CD4-positive, alpha-beta T cell treated with Interleukin-6 at 100 ng/mL for 8 hours (primary cell): ENCODE measurements at regions not wholly inside any gene's neighbourhood (a gene's known extent, or its start where the extent isn't known, plus 50 kb on each side); places are given as distances from the start of the nearest gene placed in this dataset.
"Not testable (repeated sequence)": the region's sequence is repeated elsewhere in the genome, so short reads cannot be mapped to it uniquely, and the experiment has no call there.

ENCODE experiments used
- DNase-seq: peaks from one replicate; pipeline ENCODE4 v3.0.0-alpha.2; 2020; ENCODE audit warnings: mixed read lengths, low spot score

DNA sequence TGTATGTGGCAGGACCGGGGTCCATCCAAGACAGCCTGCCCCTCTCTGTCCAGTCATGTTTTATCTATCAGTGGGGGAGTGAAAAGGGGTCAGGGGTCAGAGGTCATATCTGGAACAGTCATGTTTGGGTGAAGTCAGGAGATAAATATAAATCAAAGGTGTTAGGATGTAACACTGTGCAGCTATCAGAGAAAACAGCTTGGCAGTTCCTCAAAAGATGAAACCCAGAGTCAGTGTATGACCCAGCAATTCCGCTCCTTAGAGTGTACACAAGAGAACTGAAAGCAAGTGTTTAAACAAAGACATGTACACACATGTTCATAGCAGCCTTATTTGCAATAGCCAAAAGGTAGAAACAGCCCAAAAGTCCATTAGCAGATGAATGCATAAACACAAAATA lies 361.3 kb downstream of the FOXL1 start:
- no peak for DNase-seq

DNA sequence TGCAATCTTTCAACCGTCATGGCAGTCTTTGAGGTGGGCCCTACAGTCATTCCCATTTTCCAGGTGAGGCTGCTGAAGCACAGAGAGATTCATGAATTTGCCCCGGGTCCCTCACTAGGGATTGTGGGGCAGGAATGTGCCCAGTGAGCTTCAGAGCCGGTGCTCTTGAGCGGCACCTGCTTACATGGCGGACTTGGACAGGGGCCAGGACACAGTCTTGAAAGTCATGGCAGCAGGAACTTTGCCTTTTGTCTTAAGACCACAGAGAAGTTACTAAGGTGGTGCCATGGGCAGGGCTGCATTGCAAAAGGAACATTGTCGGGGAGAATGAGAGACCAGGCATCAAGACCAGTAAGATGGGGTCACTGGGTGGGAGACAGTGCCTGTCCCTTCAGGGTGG lies 363.4 kb downstream of the FOXL1 start:
- no peak for DNase-seq

DNA sequence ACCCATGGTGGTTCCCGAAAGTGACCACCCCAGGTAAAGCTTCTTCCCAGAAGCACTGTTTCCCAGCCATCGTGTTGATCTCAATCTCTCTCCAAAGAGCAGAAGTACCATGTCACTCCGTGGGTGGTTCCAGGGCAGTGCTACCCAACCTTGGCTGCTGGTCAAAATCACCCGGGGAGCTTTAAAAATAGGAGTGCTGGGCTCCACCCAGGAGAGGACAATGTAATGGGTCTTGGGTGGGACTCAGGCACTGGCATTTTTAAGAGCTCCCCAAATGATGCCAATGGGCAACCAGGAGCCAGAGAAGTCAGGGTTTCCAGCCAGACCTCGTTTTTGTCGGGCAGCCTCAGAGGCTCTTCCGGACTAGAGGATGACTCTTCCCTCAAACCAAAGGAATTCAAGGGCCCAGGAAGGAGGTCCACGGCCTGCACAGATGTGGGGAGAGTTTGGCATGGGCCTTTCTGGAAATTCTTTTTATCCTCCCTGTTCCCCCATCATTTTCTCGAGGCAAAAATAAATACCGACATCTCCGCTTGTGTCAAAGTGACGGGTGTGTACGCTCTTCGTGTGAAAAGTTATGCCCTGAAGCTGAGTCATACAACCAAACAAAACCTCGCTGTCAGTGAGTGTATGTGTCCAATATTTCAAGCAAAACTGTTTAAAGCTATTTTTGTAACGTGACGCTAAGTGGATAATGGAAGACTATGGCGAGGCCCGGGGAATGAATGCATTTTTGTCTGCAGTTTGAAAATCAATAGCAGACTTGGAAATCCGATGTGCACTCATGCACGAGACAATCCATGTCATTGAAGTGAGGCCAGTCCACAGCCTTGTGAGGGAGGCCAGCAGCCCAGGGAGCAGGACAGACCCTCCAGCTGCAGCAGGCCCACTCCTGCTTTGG lies 364.1 kb downstream of the FOXL1 start:
- no peak for DNase-seq

DNA sequence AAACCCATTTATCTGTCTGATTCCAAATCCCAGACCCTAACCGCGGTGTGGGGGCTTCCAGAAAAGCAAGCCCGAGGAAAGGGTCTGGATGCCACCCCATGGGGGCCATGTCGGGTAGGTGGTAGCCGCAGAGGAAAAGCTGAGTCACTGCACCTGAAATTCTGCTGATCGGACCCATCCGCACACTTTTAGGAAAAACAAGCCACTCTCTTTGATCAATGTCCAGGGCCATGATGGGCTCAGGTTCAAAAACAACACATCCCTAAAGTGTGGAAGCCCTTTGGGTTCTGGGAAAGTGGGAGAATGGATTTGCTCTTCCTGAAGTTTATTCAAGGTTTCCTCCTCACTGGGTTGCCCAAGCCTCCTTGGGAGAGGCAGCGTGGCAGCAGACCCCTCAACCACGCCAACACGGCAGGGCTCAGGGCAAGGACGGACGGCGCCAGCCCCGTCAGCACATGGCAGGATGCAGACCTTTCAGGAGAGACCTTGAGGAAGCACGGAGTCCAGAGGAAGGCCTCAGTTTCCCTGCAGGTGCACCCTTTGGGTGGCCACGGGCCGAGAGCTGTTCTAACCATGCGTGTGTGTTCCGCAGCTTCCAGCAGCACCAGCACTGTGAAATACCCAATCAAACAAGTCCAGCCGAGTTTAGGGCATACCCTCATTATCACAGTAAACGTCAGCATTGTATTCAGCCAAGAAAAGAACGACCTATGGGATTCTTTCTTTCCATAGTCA lies 367.0 kb downstream of the FOXL1 start:
- no peak for DNase-seq

DNA sequence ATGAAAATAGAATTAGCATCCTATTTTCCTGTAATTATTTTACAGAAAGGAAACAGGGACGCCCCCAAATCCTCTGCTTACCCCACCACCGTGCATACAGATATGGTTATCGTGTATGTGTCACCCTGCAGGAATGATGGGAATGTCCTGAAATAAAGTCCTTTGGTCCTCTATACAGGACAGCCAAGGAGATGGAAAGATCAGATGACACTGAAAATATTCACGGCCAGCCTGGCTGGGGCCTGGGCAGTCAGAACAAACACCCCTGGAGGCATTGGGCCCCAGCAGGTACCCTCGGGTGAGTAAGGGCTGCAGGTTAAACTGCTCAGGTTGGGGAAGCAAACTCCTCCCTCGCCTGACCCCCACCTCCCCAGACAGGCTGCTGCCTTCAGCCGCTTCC lies 368.0 kb downstream of the FOXL1 start:
- no peak for DNase-seq

DNA sequence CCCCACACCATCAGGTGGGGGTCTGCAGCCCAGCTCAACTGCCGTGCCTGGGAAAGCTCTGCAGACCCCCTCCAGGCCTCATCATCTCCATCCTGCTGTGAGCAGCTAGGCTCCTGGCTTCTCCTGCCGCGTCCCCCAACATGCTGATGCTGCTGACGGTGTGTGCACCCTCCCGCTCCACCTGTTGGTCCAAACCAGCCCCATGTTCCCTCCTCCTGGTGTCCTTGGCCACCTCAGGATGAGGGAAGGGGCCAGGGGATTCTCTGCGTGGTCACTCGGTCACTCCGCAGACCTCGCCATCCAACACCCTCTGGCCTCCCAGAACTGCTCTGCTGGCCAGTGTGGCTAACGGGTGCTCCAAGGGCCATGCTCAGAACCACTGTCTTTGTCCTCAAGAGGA lies 368.6 kb downstream of the FOXL1 start:
- DNase-seq, result no peak

DNA sequence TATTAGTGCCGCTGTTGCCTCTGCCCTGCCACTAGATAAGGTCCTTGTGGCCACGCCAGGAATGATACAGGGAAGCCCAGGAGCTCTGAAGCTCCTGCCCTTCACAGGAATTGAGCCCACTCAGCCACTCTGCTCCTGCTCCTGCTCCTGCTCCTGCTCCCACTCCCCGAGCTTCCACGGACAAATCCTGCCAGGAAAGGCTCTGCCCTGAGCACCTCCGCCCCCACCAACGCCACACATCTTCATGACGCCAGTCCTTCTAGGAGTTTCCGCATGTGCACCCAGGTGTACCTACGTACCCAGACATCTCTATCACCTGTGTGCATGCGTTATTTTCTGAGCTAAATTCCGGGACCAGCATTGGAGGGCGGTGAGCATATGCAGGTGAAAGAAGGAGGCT lies 369.1 kb downstream of the C16orf95 start:
- no peak for DNase-seq

DNA sequence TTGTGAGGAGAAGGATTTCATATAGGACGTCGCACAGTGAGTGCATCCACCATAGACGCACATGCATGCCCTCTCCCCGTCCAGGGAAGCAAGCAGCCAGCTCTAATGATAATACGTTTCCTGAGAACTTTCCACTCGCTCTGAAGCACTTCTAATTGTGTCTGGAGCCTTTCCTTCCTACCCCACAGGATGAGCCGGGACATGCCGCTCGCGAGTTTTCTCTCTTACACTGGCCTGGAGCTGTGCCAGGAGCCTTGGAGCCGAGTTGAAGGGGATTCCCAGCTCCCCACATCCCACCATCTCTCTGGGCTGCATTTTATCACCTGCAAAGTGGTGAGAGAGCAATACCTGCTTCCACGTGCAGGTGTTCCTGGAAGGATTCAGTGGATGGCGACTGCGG lies 368.1 kb downstream of the C16orf95 start:
- no peak for DNase-seq

DNA sequence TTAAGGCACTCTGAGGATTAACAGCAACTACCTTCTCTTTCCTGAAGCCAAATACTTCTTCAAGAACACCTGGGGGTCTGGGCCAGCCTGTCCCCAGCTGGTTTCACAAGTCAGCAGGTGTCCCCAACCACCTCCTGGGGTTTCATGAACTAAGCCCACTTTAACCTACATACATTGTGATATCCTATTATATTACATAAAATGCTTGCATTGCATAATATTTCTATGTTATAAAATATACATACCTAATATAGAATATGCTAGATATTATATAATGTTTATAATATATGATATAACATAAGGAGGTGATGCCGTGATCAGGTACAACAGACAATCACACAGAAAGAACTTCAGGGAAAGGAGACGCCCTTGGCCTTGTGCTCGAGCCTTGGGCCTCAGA lies 367.6 kb downstream of the C16orf95 start:
- DNase-seq, result no peak

DNA sequence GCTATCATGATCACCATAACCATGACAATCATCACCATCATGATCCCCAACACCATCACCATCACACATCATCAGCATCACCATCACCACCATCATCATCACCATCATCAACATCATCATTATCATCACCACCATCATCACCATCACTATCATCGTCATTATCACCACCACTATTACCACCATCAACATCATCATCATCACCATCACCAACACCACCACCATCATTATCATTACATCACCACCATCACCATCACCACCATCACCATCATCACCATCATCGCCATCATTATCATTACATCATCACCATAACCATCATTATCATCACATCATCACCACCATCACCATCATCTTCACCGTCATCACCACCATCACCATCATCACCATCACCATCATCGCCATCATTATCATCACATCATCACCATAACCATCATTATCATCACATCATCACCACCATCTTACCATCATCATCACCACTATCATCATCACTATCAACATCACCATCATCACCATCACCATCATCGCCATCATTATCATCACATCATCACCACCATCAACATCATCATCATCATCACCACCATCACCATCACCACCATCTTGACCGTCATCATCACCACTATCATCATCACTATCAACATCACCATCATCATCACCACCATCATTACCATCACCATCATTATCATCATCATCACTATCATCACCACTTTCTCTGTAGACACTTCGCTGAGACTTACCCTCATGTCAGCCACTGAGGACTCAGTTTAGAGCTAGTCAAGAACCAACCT lies 366.0 kb downstream of the C16orf95 start:
- DNase-seq, result no peak

DNA sequence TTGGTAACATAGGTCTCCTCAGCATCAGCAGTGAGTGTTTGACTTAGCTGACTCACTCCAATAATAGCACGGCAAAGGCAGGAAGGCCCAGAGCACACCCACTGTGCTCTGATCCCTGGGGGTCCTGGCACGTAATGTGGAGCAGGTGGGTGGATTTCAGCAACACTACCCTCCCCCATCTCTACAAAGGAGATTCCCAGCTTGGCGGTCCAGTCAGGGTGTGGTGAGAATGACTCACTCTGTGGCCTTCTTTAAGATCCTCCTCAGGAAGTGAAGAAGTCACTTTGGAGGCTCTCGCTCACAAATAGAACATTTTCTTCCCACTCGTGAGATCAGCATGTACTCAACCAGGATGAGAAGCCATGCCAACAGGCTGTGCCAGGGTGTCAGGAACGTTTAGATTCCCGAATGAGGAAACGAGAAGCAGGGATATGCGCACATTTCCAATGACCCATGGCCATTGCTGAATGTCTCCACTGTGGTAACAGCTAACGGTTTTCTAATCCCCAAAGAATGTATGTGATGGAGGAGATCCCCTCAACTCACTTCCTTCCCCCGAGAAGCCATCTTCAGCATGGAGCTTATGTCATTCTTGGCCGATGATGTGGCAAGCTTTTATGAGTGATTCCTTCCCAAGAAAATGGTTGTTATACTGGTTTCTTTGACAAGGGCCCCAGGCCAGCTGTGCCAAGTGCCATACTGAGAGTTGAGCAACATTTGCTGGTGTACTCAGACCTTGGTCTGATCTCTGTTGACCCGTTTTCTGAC lies 365.2 kb downstream of the C16orf95 start:
- no peak for DNase-seq

DNA sequence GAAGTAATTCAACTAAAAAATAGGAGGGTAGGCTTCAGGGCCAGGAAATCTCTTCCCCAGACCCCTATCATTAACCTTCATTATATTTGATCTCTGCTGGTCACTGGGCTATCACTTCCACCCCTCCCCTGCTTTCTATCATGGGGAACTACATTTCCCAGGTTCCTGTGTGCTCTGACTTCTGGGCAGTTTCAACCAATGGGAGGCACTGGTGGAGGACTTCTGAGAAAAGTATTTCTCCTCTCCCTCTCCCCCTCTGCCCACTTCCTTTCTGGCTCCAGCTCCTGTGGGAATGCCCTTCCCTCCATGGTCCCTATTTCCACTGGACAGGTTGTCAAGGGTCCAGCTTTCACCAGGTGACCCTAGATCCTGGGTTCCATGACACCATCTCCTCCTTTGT lies 364.4 kb downstream of the C16orf95 start:
- no peak for DNase-seq

DNA sequence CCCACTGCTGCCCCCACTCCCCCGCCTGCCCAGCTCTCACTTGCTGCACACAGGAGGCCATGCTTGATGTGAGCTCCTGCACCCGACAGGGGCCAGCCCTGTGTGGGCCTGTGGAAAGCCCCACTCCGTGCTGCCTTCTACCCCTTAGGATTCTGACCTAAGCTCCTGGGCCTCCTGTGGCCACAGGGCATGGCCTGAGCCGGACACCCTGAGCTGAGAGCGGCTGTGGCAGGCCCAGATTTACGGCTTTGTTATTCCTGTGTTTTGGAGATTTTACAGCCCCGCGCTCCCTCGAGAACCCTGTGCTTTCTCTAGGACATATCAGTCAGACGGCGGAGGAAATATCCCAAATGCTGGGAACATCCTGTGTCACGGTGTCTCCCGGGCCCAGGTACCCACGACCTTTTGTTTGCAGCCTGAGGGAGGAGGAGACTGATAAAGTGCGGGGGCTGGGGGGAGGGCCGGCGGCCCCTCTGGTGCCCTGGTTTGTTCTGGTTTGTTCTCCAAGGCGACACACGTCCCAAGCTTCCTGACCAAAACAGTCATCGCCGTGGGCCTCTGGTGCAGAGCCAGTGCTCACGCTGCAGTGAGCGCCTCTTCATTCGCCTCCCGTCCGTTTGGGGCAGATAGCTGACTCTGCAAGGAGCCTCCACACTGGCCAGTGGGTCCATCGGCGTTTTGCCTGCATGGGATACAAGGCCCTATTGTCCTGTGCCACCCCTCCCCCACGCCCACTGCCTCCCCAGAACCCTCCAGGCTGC lies 363.4 kb downstream of the C16orf95 start:
- DNase-seq, result no peak

DNA sequence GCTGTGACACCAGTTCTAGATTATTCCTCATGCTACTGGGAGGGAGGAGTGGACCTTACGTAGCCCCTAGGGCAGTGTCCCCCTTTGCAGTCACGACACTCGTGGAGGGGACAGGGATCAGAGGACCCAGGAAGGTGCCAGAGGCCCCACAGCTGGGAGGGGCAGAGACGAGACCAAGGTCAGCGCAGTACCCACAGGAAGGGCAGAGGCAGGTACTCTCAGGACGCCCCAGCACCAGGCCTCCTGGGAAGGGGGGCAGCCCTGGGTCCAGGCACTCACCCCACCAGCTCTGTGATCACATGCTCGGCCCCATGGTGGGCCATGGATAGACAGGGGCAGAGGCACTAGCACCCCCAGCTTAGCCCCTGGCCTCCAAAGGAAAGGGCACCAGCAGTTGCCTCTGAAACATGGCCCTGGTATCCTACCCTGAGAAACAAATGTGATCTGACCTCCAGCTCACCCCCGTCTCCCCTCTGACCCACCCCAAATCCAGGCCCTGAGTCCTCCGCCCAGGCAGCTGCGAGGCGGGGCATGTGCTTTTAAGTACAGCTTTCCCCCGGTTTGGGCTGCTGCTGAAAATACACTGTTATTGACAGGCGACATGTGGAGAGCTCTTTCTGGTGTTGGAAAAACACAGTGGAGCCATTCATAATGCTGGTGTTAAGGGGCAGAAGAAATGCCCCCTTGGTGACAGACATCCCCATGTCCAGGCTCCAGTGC lies 361.9 kb downstream of the C16orf95 start:
- DNase-seq, result no peak

DNA sequence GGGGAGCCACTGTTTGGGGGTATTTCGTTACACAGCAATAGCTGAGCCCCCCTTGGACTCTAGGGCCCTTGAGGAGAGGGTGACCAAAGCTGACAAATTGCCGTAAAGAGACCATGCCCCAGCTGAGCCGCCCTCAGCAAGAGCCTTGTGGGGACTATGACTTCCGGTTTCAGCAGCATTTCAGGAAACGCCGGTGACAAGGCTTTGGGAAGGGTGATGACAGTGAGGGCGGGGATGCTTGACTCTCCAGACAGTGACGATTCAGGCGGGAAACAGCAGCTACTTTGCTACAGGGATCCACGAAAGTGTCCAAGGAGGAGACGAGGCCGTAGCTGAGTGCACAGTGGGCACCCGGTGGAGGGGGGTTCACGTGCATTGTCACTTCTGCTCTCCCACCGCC lies 360.8 kb downstream of the C16orf95 start:
- DNase-seq, result no peak

DNA sequence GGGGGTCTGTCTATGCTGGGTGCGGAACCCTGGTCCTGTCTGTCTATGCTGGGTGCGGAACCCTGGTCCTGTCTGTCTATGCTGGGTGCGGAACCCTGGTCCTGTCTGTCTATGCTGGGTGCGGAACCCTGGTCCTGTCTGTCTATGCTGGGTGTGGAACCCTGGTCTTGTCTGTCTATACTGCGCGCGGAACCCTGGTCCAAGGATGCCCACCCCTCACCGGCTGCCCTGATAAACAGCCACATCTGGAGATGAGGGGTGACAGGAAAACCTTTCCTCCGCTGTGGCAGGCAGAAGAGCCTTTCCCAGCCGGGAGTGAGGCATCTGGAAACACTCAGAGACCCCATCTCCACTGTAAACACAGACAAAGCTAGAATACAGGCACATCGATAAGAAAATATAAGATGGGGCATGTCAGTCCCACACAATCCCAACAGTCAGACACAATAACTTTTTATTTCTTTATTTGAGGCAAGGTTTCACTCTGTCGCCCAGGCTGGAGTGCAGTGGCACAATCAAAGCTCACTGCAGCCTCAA lies 359.5 kb downstream of the C16orf95 start:
- DNase-seq, result not testable (repeated sequence)

DNA sequence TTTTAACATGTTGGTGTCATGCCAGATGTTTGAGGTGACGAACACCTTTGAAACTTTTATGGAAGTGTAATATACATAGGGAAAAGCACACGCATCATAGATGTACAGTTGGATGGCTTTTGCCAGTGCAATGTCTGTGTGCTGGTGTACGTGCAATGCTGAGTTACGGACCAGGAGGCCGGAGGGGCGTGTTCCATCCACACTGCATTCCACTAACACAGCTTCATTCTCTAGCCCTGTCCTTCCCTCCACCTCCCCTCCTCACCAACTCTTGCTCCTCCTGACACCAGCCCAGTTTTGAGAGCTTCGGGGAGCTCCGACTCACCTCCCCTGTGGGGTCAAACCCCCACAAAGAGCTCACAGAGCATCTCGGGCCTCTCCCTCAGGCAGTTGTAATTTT lies 358.8 kb downstream of the C16orf95 start:
- DNase-seq, result no peak

DNA sequence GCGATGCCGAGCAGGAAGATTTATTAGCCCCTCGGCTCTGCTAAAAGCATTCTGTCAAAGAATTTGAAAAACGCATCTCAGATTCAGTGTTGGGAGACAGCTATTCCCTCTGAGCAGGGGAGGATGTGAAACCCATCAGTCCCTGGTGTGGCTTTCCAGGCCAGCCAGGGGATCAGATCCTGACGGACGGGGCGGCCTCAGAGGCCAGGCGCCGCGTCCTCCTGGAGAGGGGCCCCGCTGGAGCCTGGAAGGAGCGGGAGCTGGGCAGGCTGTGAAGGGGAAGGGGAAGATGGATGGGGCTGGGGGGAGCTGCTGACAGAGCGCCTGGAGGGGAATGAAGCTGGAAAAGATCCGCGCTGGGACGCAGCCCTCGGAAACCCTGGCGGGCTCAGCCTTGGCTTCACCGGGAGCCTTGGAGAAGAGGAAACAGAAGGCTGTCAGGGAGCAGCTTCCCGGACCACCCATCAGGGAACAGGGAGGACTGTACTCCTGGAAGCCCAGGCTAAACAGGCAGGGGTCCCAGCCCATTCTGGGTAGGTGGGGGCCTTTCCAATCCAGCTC lies 358.0 kb downstream of the C16orf95 start:
- DNase-seq, result no peak

DNA sequence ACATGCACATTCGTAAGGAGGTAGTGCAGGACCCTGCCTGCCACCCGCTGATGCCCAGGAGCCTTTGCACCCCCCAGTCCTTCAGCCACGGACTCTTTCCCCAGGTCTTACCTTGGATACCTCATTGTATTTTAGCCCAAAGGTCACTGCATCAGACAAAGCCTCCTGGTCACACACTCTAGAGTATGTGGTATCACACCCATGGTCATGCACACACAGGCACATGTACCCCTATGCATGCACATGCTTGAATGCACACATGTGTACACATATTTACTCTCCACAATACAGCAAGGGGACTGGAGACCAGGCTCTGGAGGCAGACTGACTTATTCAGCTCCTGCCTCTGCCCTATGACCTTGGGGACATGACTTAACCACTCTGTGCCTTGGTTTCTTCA lies 357.5 kb downstream of the C16orf95 start:
- DNase-seq, result no peak

DNA sequence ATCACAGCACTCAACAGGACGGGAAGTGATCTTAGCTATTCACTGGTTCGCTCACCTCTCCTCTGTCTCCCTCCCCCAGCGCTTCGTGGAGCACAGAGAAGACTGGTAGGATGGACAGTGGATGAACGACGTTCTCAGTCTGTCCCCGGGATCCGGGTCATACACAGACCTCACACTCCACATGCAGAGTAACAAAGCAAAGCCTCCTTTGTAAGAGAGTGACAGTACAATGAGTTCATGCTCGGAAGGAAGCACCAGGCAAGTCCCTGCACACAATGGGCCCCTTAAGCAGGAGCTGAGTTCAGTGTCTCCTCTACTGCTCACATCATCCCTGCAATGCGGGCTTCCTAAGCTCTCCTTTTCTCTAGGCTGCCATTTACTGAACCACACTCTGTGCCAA lies 356.9 kb downstream of the C16orf95 start:
- no peak for DNase-seq
